GM12873 (cell line): ENCODE measurements at regions not wholly inside any gene's neighbourhood (a gene's known extent, or its start where the extent isn't known, plus 50 kb on each side); places are given as distances from the start of the nearest gene placed in this dataset.

Experiments
- TF ChIP-seq, protein P1 (sequence below): IDR thresholded peaks from 2 replicates; pipeline ENCODE4 v1.5.1; 2012; ENCODE audit warnings: low read depth, mild to moderate bottlenecking, moderate library complexity, low read length, control low read depth; ENCODE audit not compliant: insufficient read depth; ENCODE audit errors: missing control alignments

DNA sequence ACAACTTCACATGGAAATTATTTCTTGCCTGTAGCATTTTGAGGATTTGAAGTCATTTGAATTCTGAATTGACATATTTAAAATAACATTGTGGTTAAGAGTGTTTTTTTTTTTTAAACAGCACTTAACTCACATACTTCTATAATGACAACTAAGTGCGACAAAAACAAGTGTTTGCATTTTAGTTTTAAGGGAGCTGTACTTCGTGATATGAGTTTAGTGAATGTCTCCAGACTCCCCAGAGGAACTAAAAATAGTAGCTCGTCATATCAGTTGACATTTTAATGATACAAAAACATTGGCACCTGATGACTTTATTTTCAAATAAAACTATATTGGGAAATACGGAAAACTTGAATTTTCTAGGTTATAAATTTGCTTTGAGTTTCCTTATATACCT is 389.6 kb upstream of the MON1B start:
- TF ChIP-seq, protein P1, sequence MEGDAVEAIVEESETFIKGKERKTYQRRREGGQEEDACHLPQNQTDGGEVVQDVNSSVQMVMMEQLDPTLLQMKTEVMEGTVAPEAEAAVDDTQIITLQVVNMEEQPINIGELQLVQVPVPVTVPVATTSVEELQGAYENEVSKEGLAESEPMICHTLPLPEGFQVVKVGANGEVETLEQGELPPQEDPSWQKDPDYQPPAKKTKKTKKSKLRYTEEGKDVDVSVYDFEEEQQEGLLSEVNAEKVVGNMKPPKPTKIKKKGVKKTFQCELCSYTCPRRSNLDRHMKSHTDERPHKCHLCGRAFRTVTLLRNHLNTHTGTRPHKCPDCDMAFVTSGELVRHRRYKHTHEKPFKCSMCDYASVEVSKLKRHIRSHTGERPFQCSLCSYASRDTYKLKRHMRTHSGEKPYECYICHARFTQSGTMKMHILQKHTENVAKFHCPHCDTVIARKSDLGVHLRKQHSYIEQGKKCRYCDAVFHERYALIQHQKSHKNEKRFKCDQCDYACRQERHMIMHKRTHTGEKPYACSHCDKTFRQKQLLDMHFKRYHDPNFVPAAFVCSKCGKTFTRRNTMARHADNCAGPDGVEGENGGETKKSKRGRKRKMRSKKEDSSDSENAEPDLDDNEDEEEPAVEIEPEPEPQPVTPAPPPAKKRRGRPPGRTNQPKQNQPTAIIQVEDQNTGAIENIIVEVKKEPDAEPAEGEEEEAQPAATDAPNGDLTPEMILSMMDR: no peak

DNA sequence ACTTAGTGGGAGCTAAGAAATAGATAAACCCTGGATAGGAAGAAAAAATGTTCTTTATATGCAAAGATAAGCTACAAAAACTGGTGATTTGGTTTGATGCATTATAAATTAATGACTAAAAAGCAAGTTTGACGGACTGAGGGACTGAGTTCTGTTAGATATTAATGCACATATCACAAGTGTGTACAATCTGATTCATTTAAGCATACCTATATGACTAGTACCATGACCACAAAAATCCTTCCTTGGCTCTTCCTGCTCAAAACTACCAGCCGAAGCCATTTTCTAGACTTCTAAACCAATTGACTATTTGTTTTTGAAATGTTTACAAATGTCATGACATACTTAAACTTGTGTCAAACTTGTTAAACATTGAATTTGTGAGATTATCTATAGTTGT is 374.5 kb upstream of the MON1B start:
- TF ChIP-seq, protein P1: no peak

DNA sequence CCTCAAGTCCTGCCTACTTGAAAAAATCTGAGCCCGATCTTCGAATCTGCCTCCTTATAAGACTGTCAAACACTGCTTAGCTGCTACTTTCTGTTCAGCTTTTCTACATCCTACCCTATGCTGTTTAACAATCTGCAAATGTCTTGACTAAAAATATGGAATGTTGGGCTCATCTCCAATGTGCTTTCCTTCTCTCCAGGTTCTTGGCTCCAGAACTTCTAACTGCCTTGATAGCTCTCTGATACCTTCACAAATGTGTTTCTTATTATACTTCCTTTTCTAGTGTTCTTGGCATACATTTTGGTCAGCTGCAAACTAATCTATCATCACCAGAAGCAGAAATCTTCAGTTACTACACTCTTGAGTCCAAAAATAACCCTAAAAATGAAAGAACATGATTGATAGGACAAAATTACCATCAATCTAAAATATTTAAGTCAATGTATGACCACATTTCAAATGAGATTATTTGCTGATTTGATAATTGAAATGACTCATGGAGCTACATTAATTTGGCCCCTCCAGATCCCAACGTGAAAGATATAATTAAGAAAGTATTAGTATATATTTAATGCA is 372.3 kb upstream of the MON1B start:
- TF ChIP-seq, protein P1: no peak

DNA sequence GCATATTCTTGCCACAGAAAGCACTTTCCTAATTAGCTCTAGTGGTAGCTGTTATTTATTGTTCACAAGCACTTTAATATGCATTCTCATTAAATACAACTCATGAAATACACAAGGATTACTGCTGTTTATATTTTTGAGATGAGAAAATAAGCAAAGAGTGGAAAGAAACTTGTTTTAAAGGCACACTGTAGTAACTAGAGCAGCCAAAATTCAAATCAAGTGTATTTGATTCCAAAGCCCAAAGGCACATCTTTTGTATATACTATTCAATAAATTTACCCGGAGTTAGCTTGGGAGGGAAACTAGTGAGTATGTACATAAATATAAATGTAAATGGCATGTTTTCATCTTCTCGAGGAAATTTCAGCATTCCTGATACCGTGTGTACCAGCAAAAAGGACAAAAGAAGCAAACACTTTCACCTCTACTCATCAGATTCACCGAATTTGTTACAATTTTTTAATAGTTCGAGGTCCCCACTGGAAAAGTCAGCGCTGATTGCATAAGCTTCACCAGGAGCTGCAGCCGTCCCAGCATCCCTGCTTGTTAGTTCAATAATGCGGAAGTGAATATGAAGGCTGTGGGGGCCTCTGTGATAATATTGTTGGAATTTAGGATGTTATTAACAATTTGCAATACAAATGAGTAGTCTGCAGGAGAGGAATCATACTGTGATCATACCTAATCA is 371.6 kb upstream of the MON1B start:
- TF ChIP-seq, protein P1: no peak

DNA sequence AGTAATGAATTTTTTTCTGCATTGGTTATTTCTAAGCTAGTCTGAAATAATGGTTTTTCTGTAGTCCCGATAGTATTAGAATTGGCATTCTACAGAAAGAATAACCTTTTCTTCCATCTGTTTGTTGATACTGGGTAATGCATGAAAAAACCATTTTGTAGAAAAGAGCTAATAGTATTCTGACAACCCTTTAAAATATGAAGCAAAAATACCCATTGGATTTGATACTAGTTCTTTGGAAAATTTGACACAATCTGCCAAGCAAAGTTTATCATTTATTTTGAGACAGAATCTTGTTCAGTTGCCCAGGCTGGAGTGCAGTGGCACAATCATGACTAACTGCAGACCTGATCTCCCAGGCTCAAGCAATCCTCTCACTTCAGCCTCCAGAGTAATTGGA is 366.8 kb upstream of the MON1B start:
- TF ChIP-seq, protein P1: no peak

DNA sequence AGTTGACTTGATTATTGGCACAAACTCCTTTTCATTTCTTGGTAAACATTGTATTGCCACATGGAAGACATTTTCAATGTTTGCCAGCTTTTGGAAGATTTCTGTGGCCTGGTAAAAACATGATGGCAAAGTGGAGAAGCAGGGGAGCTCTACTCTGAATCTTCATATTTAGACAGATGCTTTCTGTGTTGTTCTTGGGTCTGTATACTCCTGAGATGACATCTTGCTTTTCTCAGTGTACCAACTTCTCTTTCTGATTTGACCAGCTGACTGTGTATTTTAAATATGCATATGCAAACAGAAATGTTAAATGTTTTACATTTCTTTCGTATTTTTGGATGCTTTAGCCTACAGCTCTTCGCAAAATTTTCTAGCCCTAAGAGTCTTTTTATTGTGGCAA is 366.2 kb upstream of the MON1B start:
- TF ChIP-seq, protein P1: no peak

DNA sequence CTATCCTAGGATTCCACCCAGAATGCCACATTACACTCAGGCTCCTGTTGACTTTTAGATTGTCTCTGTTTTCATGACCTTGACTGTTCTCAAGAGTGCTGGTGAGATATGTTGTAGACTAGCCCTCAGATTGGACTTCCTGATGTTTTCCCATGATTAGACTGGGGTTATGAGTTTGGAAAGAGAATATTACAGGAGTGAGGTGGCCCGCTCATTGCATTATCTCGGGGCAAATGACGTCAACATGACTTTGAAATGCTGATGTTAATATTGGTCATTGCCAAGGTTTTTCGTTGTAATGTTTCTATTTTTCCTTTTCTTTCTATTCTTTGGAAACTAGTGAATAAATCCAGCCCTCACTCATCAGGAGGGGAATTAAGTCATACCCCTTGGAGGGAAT is 355.7 kb upstream of the MON1B start:
- TF ChIP-seq, protein P1: no peak
